Suppressor macrophage treated with lipopolysaccharide for 1 hour (primary cell): ENCODE measurements at regions not wholly inside any gene's neighbourhood (a gene's known extent, or its start where the extent isn't known, plus 50 kb on each side); places are given as distances from the start of the nearest gene placed in this dataset.
A peak's percentile ranks its signal among the peaks of the same experiment; 100 is the strongest.
"Not testable (repeated sequence)": the region's sequence is repeated elsewhere in the genome, so short reads cannot be mapped to it uniquely, and the experiment has no call there.

ENCODE experiments used
- DNase-seq, 3 donors: peaks; one replicate each; pipeline ENCODE4 v3.0.0-alpha.2; 2020 to 2022

- no peak for DNase-seq
These were observed 151.1 kb downstream of the TFPI2 start for GRCh38 chr7:93739424-93739823.

DNA sequence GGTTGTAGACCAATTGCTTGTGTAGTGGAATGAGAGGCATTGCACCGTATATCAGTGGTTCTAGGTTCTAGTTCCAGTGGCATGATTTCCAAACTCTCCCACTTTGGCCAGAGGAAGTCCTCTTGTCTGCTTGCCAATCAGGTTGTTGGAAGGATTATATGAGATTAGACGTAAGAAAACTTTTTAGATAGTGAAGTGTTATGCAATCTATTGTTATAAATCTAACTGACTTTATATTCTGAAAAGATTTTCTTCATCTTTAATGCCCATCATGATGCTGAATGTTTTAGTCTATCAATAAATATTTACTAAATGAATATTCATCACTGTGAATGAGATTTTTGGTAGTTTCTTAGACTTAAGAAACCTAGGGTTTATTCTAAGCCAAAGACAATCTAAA, 152.6 kb downstream of the TFPI2 start:
- no peak for DNase-seq

- DNase-seq, result no peak
These were observed 153.7 kb downstream of the TFPI2 start for GRCh38 chr7:93736668-93737369.

GRCh38 chr7:93728292-93728691, 153.8 kb upstream of the CALCR start:
- no peak for DNase-seq

GRCh38 chr7:93725954-93726353, 151.4 kb upstream of the CALCR start:
- no peak for DNase-seq

- no peak for DNase-seq
These were observed 149.1 kb upstream of the CALCR start for GRCh38 chr7:93723424-93724124.

DNA sequence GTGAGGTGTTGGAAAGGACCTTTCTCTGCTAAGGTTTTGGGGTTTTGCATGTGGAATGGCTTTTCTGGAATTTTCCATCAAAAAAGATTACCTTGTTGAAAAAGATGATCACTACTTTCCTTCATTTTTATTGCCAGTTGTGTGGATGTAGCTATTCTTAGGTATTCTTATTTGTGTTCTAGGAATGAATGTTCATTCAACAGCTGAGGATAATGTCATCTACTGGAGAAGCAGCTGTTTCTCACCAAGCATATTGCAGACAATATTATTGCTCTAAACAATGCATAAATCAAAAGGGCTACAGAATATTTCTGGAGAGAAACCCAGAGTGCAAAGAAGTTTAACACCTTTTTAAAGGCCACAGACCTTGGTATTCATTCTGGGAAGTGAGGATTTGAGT, 145.6 kb upstream of the CALCR start:
- DNase-seq, result no peak

DNA sequence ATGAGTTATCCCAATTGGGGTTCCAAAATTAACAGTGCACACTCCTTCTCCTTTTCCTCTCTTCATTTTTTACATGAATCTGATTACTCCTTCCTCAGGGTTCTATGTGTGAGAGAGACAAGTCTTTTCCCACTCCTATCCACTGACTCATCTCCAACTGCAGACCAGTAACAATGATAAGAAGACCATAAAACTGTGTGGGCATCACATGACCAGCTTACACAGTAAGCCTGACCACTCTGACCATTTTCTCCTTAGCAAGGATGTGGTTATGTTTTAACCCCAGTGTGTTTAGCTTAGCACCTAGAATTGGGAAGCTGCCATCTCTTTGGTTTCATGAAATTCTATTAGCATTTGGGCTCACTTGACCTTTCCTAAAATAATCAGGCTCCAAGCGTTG, 145.0 kb upstream of the CALCR start:
- no peak for DNase-seq

DNA sequence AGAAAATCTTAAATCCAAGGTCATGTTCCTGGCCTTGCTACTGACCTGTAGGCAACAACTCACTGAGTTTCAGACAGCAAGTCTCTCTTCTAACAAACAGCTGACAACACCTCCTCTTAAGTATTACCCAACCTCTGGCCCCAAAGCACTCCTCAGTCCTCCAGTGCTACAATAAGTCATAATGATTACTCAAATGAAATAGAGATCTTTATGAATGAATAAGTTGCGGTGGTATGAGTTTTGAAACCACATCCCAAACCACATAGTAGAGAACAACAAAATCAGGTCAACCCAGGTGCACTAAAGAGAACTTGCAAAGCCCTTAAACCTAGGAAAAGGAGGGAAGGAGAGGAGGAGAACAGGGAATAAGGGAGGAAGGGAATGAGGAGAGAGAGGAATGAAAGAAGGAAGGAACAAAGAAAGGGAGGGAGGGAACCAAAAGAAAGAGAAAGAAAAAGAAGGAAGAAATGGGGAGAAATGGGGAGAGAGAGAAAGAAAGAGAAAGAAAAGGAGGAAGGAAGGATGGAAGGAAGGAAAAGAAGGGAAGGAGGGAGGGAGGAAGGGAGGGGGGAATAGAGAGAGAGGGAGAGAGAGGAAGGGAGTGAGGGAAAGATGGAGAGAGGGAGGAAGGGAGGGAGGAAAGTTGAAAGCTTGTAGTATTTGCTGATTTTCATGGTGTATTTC, 142.8 kb upstream of the CALCR start:
- no peak for DNase-seq

GRCh38 chr7:93715234-93715633, 140.7 kb upstream of the CALCR start:
- DNase-seq, result peak; percentile 45 to 54 (median 53)

DNA sequence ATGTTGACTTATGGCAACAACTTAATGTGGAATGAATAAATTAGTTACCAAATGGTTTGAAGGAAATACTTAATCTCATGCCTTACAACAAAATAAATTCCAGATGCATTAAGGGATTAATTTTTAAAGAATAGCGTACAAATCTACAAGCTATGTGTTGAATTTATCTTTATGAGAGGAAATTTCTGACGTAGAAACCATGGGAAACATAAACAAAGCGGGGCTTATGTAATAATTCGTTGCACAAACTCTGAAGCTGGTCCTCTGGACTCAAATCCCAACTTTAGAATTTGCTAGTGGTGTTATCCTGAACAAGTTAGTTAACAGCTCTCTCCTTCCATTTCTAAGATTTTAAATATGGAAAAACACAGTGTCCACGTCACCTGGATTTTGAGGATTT, 137.4 kb upstream of the CALCR start:
- no peak for DNase-seq

DNA sequence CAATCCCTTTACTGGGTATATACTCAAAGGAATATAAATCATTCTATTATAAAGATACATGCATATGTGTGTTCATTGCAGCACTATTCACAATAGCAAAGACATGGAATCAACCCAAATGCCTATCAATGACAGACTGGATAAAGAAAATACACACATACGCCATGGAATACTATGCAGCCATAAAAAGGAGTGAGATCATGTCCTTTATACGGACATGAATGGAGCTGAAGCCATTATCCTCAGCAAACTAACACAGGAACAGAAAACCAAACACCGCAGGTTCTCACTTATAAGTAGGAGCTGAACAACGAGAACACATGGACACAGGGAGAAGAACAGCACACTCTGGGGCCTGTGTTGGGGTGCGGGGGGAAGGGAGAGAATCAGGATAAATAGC, 133.7 kb upstream of the CALCR start:
- DNase-seq, result not testable (repeated sequence)

GRCh38 chr7:93707249-93707648, 132.7 kb upstream of the CALCR start:
- no peak for DNase-seq

DNA sequence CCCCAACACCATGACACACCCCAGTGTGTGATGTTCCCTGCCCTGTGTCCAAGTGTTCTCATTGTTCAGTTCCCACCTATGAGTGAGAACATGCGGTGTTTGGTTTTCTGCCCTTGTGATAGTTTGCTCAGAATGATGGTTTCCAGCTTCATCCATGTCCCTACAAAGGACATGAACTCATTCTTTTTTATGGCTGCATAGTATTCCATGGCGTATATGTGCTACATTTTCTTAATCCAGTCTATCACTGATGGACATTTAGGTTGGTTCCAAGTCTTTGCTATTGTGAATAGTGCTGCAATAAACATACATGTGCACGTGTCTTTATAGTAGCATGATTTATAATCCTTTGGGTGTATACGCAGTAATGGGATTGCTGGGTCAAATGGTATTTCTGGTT, 131.6 kb upstream of the CALCR start:
- not testable (repeated sequence) for DNase-seq

DNA sequence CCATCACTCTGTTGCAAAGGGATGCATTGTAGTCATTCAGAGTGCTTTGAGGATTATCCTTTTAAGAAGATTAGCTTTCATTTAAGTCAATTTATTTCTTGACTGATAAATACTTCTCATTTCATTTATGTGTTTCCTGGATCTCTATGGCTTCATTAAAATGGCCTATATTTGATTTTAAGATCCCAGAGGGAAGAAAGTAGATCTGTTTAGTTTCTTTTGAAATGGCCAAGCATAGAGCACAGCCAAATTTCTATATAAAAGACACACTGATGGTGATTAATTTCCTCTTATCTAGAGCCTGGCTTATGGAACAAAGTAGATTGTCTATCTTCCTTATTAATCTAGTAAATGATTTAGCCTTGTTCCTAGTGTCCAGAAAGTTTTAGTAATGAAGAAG, 129.7 kb upstream of the CALCR start:
- DNase-seq, result no peak

DNA sequence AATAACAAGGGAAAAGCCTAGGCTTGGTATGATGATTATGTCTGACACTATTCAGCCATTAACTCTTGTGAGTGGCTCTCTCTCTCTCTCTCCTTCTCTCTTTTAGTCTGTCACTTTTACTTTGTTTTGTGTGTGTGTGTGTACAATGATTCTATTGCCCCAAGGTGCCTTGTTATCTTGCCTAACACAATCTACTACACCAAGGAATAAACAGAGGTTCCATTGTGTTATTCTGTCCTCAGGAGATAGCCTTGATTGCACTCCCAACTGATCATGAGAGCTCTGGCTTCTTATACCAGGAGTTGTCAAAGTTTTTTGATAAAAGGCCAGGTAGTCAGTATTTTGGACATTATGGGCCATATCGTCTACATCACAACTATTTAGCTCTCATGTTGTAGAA, 123.4 kb upstream of the CALCR start:
- no peak for DNase-seq

- DNase-seq, result no peak
These were observed 119.3 kb upstream of the CALCR start for GRCh38 chr7:93693796-93694195.

- DNase-seq, result no peak
These were observed 115.5 kb upstream of the CALCR start for GRCh38 chr7:93690021-93690420.

DNA sequence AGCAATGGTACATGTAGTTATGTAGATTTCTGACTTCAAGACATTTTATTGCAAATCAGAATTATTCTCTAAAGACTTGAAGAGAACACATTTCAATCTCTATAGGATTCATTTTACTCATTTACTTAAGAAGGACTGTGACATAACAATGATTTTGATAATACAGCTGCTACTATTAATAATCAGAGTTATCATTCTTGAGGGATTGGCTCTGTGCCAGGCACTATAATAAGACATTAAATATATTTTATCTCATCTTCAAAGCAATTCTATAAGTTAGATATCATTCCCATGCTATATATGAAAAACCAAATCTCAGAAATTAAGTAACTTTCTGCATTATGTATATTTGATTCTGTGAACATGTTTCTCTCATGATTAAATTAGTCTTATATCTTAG, 103.7 kb upstream of the CALCR start:
- no peak for DNase-seq

GRCh38 chr7:93663561-93664299, 89.2 kb upstream of the CALCR start:
- DNase-seq, result no peak

DNA sequence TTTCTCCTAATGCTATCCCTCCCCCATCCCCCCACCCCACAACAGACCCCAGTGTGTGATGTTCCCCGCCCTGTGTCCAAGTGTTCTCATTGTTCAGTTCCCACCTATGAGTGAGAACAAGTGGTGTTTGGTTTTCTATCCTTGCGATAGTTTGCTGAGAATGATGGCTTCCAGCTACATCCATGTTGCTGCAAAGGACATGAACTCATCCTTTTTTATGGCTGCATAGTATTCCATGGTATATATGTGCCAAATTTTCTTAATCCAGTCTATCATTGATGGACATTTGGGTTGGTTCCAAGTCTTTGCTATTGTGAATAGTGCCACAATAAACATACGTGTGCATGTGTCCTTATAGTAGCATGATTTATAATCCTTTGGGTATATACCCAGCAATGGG, 83.6 kb upstream of the CALCR start:
- DNase-seq, result not testable (repeated sequence)

GRCh38 chr7:93651603-93652159, 77.2 kb upstream of the CALCR start:
- no peak for DNase-seq

DNA sequence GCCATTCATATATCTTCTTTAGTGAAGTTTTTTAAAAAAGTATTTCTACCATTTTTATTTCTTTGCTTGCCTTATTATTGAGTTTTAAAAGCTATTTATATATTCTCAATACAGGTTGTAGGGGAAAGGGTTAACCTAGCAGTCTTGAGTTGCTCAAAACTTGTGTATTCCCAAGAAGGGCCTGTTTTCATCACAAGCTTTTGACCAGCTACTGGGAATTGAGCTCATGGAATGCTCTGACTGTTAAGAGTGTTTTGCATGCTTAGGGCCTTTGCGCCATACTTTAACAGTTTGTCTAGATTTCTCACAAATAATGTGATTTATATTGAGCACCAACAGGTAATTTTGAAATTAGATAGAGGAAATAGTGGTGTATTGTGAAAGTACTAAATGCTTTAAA, 72.0 kb upstream of the CALCR start:
- no peak for DNase-seq
